ENCODE measurements at regions not wholly inside any gene's neighbourhood (a gene's known extent, or its start where the extent isn't known, plus 50 kb on each side); places are given as distances from the start of the nearest gene placed in this dataset.

DNA sequence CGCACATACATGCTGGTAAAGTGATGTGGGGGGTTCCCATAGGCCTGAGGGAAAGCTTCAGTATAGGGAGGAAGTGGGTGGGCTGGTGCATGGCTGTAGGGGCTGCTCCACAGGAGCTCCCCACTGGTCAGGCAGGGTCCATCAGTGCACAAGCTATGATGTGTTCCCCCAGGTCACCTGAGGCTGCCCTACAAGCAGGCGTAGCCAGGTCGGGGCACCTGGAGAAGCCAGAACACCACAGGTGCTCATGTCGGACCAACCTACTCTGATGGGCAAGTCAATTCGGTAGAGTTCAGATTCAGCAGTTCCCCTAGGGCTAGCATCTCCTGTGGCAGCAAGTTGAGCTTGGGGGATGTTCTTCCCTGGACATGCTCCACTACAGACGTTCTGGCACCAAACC lies 103.3 kb upstream of the EPHA5 start:
- TF ChIP-seq, protein P1, sequence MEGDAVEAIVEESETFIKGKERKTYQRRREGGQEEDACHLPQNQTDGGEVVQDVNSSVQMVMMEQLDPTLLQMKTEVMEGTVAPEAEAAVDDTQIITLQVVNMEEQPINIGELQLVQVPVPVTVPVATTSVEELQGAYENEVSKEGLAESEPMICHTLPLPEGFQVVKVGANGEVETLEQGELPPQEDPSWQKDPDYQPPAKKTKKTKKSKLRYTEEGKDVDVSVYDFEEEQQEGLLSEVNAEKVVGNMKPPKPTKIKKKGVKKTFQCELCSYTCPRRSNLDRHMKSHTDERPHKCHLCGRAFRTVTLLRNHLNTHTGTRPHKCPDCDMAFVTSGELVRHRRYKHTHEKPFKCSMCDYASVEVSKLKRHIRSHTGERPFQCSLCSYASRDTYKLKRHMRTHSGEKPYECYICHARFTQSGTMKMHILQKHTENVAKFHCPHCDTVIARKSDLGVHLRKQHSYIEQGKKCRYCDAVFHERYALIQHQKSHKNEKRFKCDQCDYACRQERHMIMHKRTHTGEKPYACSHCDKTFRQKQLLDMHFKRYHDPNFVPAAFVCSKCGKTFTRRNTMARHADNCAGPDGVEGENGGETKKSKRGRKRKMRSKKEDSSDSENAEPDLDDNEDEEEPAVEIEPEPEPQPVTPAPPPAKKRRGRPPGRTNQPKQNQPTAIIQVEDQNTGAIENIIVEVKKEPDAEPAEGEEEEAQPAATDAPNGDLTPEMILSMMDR (conservative IDR thresholded peaks at IDR 0.05 in 1 of 2, IDR thresholded peaks at IDR 0.05 in 1 of 2; ENCODE audit: low read depth in 1 of 2, low read length in 2 of 2) = no peak
- TF ChIP-seq EZH2 (IDR thresholded peaks at IDR 0.05; ENCODE audit: low read length, missing control alignments) = no peak
